Endothelial cell of umbilical vein (primary cell): ENCODE measurements at regions not wholly inside any gene's neighbourhood (a gene's known extent, or its start where the extent isn't known, plus 50 kb on each side); places are given as distances from the start of the nearest gene placed in this dataset.

Experiments used
- BruUV-seq: library from RNA; stranded (reverse); fragments of 400-500 nt; replicated peaks from 2 replicates; lab custom pipeline; 2021; lab: Mats Ljungman, UMichigan
- CTCF ChIA-PET: fragments of 300-600, 350-600 bp; sonication (Branson Sonifier 250); formaldehyde crosslinking; loops from one replicate; lab custom pipeline; 2021; ENCODE audit warnings: antibody characterized with exemption, inconsistent platforms; lab: Charles Lee
- POLR2A ChIA-PET: fragments of 300-600, 350-600 bp; sonication (Branson Sonifier 250); formaldehyde crosslinking; loops from one replicate; lab custom pipeline; 2021; ENCODE audit warnings: antibody characterized with exemption, inconsistent platforms; lab: Charles Lee
- DNase-seq: peaks from one replicate; pipeline ENCODE4 v3.0.0-alpha.2; 2011; ENCODE audit warnings: low read depth, low spot score
- FAIRE-seq: peaks from 2 replicates; lab custom pipeline; 2011; peaks lifted over from hg19 to GRCh38; lab: Jason Lieb, UNC
- H2AFZ ChIP-seq: 2 replicates; pipeline ENCODE4 v1.6.0; 2012; ENCODE audit warnings: low read depth, low read length, control low read depth, inconsistent platforms
- H3K27ac ChIP-seq: 2 replicates; pipeline ENCODE4 v1.5.1; 2011; ENCODE audit warnings: low read depth, mild to moderate bottlenecking, control low read depth, low read length, moderate library complexity; ENCODE audit not compliant: insufficient read depth
- H3K27me3 ChIP-seq, 2 experiments: 2 replicates each; pipeline versions ENCODE4 v1.6.0 to v1.6.1; 2011; ENCODE audit warnings: low read length in 2 of 2, mixed read lengths in 1 of 2; ENCODE audit not compliant: control insufficient read depth in 2 of 2, insufficient read depth in 2 of 2
- H3K36me3 ChIP-seq, 2 experiments: 2 replicates in 1 of 2; 3 replicates in 1 of 2; pipeline ENCODE4 v1.5.1; 2011; ENCODE audit warnings: low read length in 2 of 2, mild to moderate bottlenecking in 1 of 2, moderate library complexity in 1 of 2; ENCODE audit not compliant: control insufficient read depth in 2 of 2, insufficient read depth in 2 of 2; ENCODE audit errors: extremely low read depth in 1 of 2
- H3K4me1 ChIP-seq: 3 replicates; pipeline ENCODE4 v1.5.1; 2011; ENCODE audit warnings: mild to moderate bottlenecking, low read length; ENCODE audit not compliant: control insufficient read depth, insufficient read depth; ENCODE audit errors: extremely low read depth
- H3K4me2 ChIP-seq: 2 replicates; pipeline ENCODE4 v1.6.1; 2011; ENCODE audit warnings: low read length, control low read depth, mixed read lengths; ENCODE audit not compliant: insufficient read depth
- H3K4me3 ChIP-seq, 3 experiments: fragments of 200-600 bp in 1 of 3; sonication (generic), shearing (Covaris generic) in 1 of 3; replicated peaks in 1 of 3; 2 replicates each; pipeline ENCODE4 v1.5.1; 2011 to 2016; ENCODE audit warnings: control low read depth in 3 of 3, low read length in 3 of 3, mild to moderate bottlenecking in 2 of 3, inconsistent platforms in 1 of 3, low read depth in 1 of 3, moderate library complexity in 1 of 3; ENCODE audit not compliant: insufficient read depth in 1 of 3
- H3K79me2 ChIP-seq: 2 replicates; pipeline ENCODE4 v1.6.0; 2012; ENCODE audit warnings: low read length, inconsistent platforms; ENCODE audit not compliant: control insufficient read depth, insufficient read depth
- H3K9ac ChIP-seq: replicated peaks from 2 replicates; pipeline ENCODE3; 2011; ENCODE audit warnings: low read length, control low read depth; ENCODE audit not compliant: insufficient read depth; ENCODE audit errors: extremely low read depth
- H3K9me1 ChIP-seq: replicated peaks from 3 replicates; pipeline ENCODE4 v1.6.0; 2011; ENCODE audit warnings: mild to moderate bottlenecking, low read length; ENCODE audit not compliant: control insufficient read depth, insufficient read depth; ENCODE audit errors: extremely low read depth
- H3K9me3 ChIP-seq: replicated peaks from 2 replicates; pipeline ENCODE4 v1.5.1; 2012; ENCODE audit warnings: low read length, inconsistent platforms; ENCODE audit not compliant: control insufficient read depth, insufficient read depth
- H4K20me1 ChIP-seq: replicated peaks from 2 replicates; pipeline ENCODE3; 2011; ENCODE audit warnings: mild to moderate bottlenecking, low read length; ENCODE audit not compliant: control insufficient read depth, insufficient read depth; ENCODE audit errors: extremely low read depth
- CTCF ChIP-seq, 2 donors: IDR thresholded peaks; 1 replicate in 1 of 2; 2 replicates in 1 of 2; pipeline ENCODE4 v1.5.1; 2011; ENCODE audit warnings: low read length in 2 of 2, mild to moderate bottlenecking in 2 of 2, moderate library complexity in 2 of 2, control low read depth in 1 of 2, inconsistent platforms in 1 of 2, low read depth in 1 of 2; ENCODE audit not compliant: insufficient read depth in 1 of 2; ENCODE audit errors: extremely low read depth in 1 of 2
- EZH2 ChIP-seq: IDR thresholded peaks from 2 replicates; pipeline ENCODE4 v1.6.1; 2012; ENCODE audit warnings: borderline replicate concordance, low read depth, mild to moderate bottlenecking, moderate library complexity, low read length, inconsistent platforms; ENCODE audit not compliant: severe bottlenecking
- FOS ChIP-seq: IDR thresholded peaks from 2 replicates; pipeline ENCODE4 v1.6.1; 2011; ENCODE audit warnings: mild to moderate bottlenecking, low read length, moderate library complexity, borderline replicate concordance; ENCODE audit not compliant: insufficient read depth
- GATA2 ChIP-seq: IDR thresholded peaks from 2 replicates; pipeline ENCODE4 v1.7.0; 2011; ENCODE audit warnings: low read depth, mild to moderate bottlenecking, moderate library complexity, mixed read lengths, low read length; ENCODE audit not compliant: insufficient read length, insufficient read depth
- JUN ChIP-seq: IDR thresholded peaks from 2 replicates; pipeline ENCODE4 v1.6.1; 2011; ENCODE audit warnings: borderline replicate concordance, low read depth; ENCODE audit not compliant: insufficient read length, insufficient read depth
- MAX ChIP-seq: IDR thresholded peaks from 2 replicates; pipeline ENCODE4 v1.6.1; 2011; ENCODE audit not compliant: insufficient read depth, insufficient read length
- MYC ChIP-seq: IDR thresholded peaks from one replicate; pipeline ENCODE4 v1.6.1; 2011; ENCODE audit warnings: mild to moderate bottlenecking, low read depth, low read length
- POLR2A ChIP-seq: IDR thresholded peaks from 2 replicates; pipeline ENCODE4 v1.6.1; 2012; ENCODE audit warnings: low read depth, mild to moderate bottlenecking, control low read depth, low read length
- POLR2AphosphoS5 ChIP-seq: IDR thresholded peaks from 2 replicates; pipeline ENCODE4 v1.6.1; 2012; ENCODE audit warnings: low read depth, mild to moderate bottlenecking, control low read depth, low read length, moderate library complexity; ENCODE audit not compliant: insufficient read depth
- dilution Hi-C: fragments of 300-500 bp; cut with MboI; formaldehyde crosslinking; loops from one replicate; pipeline ENCODE4 v1.15.0; 2019; ENCODE audit warnings: low sequenced_read_pairs; ENCODE audit not compliant: extremely low pct_ligation_motif_present
- intact Hi-C: fragments of 100-400 bp; cut with micrococcal nuclease; formaldehyde crosslinking; loops from one replicate; pipeline ENCODE4 v1.10.0; 2022

GRCh38 chr6:53419026-53419425, 70.3 kb upstream of the ELOVL5 start:
- POLR2A ChIA-PET = no interaction called here
- H3K36me3 ChIP-seq = no peaks in the 10 kb centered on the region
- FAIRE-seq = no peak
- peaks cover 3 to 5% of the 10 kb centered on the region in 2 experiments for H3K27me3 ChIP-seq
- no peaks in the 10 kb centered on the region for H3K9me1 ChIP-seq
- H4K20me1 ChIP-seq = no peaks in the 10 kb centered on the region
- BruUV-seq = no TSS peak
- H3K79me2 ChIP-seq = no peaks in the 10 kb centered on the region
- no peak overlapping the region for H2AFZ ChIP-seq
- intact Hi-C loops = no loop called here
- no peak for DNase-seq
- H3K4me3 ChIP-seq = no peak overlapping the region
- no peak overlapping the region for H3K27ac ChIP-seq
- no peak overlapping the region for H3K4me2 ChIP-seq
- H3K4me1 ChIP-seq = no peaks in the 10 kb centered on the region
- CTCF ChIA-PET = no interaction called here
- no peaks in the 10 kb centered on the region for H3K9me3 ChIP-seq
- no peak overlapping the region for H3K9ac ChIP-seq
- dilution Hi-C loops = no loop called here
- TF ChIP-seq FOS (no peak), JUN (no peak), MAX (no peak), POLR2A (no peak), GATA2 (no peak), EZH2 (no peak), MYC (no peak), CTCF (IDR thresholded peaks at IDR 0.05; ENCODE audit: extremely low read depth in 1 of 2, insufficient read depth in 1 of 2, low read depth in 1 of 2, low read length in 2 of 2) (no peak), POLR2AphosphoS5 (no peak)
